PFSK-1 (cell line): ENCODE measurements at regions not wholly inside any gene's neighbourhood (a gene's known extent, or its start where the extent isn't known, plus 50 kb on each side); places are given as distances from the start of the nearest gene placed in this dataset.

ENCODE experiments used
- FOXP2 ChIP-seq: optimal IDR thresholded peaks from 2 replicates; pipeline ENCODE3; 2011; ENCODE audit warnings: borderline replicate concordance, control low read depth, inconsistent platforms; ENCODE audit not compliant: insufficient read depth; ENCODE audit errors: extremely low read length, extremely low read depth
- POLR2AphosphoS5 ChIP-seq: IDR thresholded peaks from 2 replicates; pipeline ENCODE4 v1.6.1; 2012; ENCODE audit warnings: low read depth, mild to moderate bottlenecking, control low read depth, low read length, moderate library complexity
- SIN3A ChIP-seq: IDR thresholded peaks from 2 replicates; pipeline ENCODE4 v1.6.1; 2012; ENCODE audit warnings: mild to moderate bottlenecking, low read length, moderate library complexity, borderline replicate concordance; ENCODE audit not compliant: insufficient read depth
- TAF1 ChIP-seq: IDR thresholded peaks from 2 replicates; pipeline ENCODE4 v1.6.1; 2012; ENCODE audit warnings: low read length, control low read depth, borderline replicate concordance; ENCODE audit not compliant: insufficient read depth
- TF ChIP-seq, protein P1 (sequence below), 2 experiments: IDR thresholded peaks; 2 replicates each; pipeline versions ENCODE4 v1.6.1 to v1.8.0; 2011 to 2012; ENCODE audit warnings: low read depth in 2 of 2, low read length in 2 of 2, control low read depth in 1 of 2, inconsistent platforms in 1 of 2, mild to moderate bottlenecking in 1 of 2, moderate library complexity in 1 of 2; ENCODE audit not compliant: insufficient read depth in 1 of 2

DNA sequence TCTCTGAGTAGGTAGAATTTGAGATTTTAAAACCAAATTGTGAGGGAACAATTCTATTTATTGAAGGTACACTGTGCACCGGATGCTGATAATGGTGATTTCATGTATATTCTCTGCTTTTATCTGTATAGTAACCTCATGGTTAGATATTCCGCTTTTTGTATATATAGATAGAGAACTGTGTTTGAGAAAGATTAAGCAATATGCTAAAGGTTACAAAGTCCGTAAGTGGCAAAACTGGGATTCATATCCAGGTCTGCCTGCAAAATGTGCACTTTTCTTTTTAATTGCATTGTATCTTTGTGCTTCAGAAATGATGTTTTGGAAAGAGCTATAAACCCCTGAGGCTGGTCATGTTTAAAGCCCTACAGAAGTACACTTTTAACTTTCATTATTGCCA is 635.4 kb upstream of the NECTIN3 start:
- TF ChIP-seq FOXP2 (no peak), TAF1 (no peak), POLR2AphosphoS5 (no peak)
- TF ChIP-seq, protein P1, sequence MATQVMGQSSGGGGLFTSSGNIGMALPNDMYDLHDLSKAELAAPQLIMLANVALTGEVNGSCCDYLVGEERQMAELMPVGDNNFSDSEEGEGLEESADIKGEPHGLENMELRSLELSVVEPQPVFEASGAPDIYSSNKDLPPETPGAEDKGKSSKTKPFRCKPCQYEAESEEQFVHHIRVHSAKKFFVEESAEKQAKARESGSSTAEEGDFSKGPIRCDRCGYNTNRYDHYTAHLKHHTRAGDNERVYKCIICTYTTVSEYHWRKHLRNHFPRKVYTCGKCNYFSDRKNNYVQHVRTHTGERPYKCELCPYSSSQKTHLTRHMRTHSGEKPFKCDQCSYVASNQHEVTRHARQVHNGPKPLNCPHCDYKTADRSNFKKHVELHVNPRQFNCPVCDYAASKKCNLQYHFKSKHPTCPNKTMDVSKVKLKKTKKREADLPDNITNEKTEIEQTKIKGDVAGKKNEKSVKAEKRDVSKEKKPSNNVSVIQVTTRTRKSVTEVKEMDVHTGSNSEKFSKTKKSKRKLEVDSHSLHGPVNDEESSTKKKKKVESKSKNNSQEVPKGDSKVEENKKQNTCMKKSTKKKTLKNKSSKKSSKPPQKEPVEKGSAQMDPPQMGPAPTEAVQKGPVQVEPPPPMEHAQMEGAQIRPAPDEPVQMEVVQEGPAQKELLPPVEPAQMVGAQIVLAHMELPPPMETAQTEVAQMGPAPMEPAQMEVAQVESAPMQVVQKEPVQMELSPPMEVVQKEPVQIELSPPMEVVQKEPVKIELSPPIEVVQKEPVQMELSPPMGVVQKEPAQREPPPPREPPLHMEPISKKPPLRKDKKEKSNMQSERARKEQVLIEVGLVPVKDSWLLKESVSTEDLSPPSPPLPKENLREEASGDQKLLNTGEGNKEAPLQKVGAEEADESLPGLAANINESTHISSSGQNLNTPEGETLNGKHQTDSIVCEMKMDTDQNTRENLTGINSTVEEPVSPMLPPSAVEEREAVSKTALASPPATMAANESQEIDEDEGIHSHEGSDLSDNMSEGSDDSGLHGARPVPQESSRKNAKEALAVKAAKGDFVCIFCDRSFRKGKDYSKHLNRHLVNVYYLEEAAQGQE (IDR thresholded peaks at IDR 0.05; ENCODE audit: insufficient read depth in 1 of 2, low read depth in 2 of 2, low read length in 2 of 2) = no peak

DNA sequence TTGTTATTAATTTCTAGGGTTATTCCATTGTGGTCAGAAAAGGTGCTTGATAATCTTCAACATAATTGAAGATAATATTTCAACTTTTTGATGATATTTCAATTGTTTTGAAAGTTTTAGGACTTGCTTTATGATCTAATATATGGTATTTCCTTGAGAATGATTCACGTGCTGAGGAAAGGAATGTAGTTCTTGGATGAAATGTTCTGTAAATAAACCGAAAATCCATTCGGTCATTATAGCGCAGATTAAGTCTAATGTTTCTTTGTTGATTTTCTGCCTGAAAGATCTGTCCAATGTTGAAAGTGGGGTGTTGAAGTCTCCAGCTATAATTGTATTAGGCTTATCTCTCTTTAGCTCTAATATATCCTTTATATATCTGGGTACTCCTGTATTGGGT is 617.5 kb upstream of the NECTIN3 start:
- TF ChIP-seq SIN3A = no peak
- no peak for TF ChIP-seq FOXP2
- TF ChIP-seq POLR2AphosphoS5 = no peak
- no peak for TF ChIP-seq TAF1
- TF ChIP-seq, protein P1 (IDR thresholded peaks at IDR 0.05; ENCODE audit: insufficient read depth in 1 of 2, low read depth in 2 of 2, low read length in 2 of 2) = no peak

DNA sequence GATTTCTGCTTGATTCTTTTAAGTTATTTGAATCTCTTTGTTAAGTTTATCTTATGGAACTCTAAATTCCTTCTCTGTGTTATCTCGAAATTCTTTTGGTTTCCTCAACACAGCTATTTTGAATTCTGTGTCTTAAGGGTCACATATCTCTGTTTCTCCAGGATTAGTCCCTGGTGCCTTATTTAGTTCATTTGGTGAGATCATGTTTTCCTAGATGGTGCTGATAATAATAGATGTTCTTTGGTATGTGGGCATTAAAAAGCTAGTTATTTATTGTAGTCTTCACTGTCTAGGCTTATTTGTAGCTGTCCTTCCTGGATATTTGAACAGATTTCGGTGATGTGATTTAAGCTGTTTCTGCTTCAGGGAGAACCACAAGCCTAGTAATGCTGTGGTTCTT is 615.6 kb upstream of the NECTIN3 start:
- TF ChIP-seq SIN3A (no peak), TAF1 (no peak), FOXP2 (no peak)

DNA sequence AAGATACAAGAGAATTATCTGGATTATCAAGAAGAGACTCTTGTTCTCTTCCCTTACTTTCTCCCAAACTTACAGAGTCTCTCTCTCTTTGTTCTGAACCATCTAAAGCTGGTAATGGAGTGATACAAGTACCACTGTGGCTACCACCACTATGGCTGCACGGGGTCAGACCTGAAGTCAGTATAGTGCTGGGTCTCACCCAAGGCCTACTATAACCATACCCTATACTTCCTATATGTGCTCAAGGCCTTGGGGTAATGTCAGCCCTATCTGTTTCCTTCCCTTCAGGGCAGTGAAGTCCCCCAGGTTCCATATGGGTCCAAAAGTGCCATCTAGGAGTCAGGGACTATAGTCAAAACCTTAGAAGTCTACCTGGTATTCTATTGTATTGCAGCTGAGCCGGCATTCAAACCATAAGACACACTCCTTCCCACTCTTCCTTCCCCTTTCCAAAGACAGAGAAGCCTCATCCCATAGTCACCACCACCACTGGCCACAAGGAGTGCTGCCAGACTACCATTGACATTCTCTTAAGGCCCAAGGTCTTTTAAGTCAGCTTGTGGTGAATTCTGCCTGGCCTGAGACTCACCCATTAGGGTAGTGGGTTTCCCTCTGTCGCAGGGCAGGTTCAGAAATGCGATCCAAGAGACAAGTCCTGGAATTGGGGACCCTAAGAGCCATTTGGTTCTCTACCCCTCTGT is 615.0 kb upstream of the NECTIN3 start:
- no peak for TF ChIP-seq POLR2AphosphoS5
- no peak for TF ChIP-seq SIN3A
- TF ChIP-seq, protein P1 (IDR thresholded peaks at IDR 0.05; ENCODE audit: insufficient read depth in 1 of 2, low read depth in 2 of 2, low read length in 2 of 2) = no peak

DNA sequence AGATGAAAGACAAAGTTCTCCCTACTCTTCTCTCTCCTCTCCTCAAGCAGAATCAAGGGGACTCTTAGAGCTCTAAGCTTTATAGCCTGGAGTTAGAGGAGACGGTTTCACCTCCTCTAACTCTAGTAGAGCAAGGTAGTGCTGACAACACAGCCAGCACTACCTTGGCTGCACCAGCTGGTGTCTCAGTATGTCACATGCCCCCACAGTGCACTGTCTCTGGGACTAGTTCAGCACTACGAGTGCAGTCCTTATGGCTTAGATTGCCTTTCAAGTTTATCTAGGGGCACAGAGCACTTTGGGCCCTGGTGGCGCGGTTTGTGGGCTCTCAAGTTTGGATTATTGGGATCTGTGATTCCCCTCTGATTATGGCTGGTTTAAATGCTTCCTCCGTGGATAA is 614.1 kb upstream of the NECTIN3 start:
- TF ChIP-seq FOXP2 (no peak), POLR2AphosphoS5 (no peak), SIN3A (no peak), TAF1 (no peak)
- TF ChIP-seq, protein P1 (IDR thresholded peaks at IDR 0.05; ENCODE audit: insufficient read depth in 1 of 2, low read depth in 2 of 2, low read length in 2 of 2) = no peak
